ENCODE measurements at regions not wholly inside any gene's neighbourhood (a gene's known extent, or its start where the extent isn't known, plus 50 kb on each side); places are given as distances from the start of the nearest gene placed in this dataset.

DNA sequence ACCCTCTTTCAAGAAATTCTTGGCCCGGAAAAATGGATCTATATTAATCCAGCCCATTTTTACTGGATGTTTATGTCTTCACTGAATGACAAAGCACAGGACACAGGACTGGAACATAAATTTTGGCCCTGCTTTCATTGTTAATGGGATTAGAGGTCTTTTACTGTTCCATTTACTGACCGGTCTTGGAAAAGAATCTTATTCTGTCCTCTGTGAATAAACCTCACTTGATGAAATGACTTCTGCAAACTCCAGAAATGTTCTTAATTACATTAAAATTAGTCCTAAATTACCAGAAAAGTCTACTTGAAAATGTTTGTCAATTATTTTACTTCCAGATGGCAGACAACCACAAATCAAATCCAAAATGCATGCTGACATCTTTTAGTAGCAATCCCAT is 79.3 kb upstream of the SLC24A5 start (continued):
- TF ChIP-seq E2F1 (CRISPR knock-in tag; IDR thresholded peaks at IDR 0.05): no peak
- no peak for TF ChIP-seq GABPB1 (CRISPR knock-in tag; IDR thresholded peaks at IDR 0.05)
- no peak for TF ChIP-seq PREB (CRISPR knock-in tag; IDR thresholded peaks at IDR 0.05; ENCODE audit: borderline replicate concordance)
- no peak for TF ChIP-seq CREB1 (CRISPR knock-in tag; IDR thresholded peaks at IDR 0.05)
- no peak for TF ChIP-seq ZNF423 (CRISPR knock-in tag; IDR thresholded peaks at IDR 0.05)
- no peak for TF ChIP-seq SP1 (CRISPR knock-in tag; conservative IDR thresholded peaks at IDR 0.05)
- TF ChIP-seq NFE2L1 (CRISPR knock-in tag; IDR thresholded peaks at IDR 0.05): no peak
- no peak for TF ChIP-seq ZNF512 (CRISPR knock-in tag; IDR thresholded peaks at IDR 0.05; ENCODE audit: borderline replicate concordance)

DNA sequence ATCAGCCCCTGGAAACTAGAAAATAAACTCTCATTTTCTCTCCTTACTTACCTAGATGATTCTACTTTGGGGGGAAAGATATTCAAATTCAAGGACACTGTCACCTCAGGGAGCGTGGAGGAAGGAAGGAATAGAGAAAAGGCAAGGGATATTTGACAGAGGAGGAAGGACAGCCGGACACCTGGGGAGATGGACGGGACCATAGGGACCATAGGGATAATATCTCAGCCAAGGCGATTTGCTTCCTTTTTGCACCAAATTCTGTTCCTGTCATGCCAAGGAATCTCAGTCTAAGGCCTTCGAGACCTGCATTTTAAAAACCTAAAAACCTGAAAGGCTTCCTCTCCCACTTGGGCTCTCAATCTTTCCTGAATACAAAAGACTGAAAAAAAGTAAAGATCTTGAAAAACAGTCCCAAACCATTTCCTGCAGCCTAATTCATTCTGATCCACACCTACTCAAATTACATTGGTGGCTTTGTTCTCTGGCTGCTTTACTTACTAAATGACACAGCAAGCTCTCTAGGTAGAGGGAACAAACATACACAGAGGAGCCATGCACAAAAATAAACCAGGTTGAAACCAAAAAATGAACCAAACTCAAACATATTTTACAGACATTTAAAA is 73.9 kb upstream of the SLC24A5 start:
- Mint-ChIP-seq H3K36me3 (peaks cover 13% of the 10 kb centered on the region; the same call in 1 of the 2 replicates), H3K27ac (peak overlapping the region; percentile 97), H3K4me3 (peak overlapping the region; percentile 34), H3K4me1 (peaks cover 44% of the 10 kb centered on the region), H3K27me3 (ENCODE audit: low read depth) (no peaks in the 10 kb centered on the region), H3K9me3 (peaks cover 33% of the 10 kb centered on the region)
- ChIA-PET CTCF (interaction anchor here (0.7 to 1.4 kb wide), 2 partner anchors 38 to 575 kb away, joined by 4 read pairs; no protein-coding TSS in a partner anchor), POLR2A (no interaction called here)
- TF ChIP-seq NR3C1 (CRISPR knock-in tag; conservative IDR thresholded peaks at IDR 0.05; ENCODE audit: low read depth): no peak
- no peak for TF ChIP-seq FOXP1 (CRISPR knock-in tag; IDR thresholded peaks at IDR 0.05; ENCODE audit: borderline replicate concordance)
- no peak for TF ChIP-seq RORB (CRISPR knock-in tag; IDR thresholded peaks at IDR 0.05)
- TF ChIP-seq ETV6 (CRISPR knock-in tag; IDR thresholded peaks at IDR 0.05): no peak
- no peak for TF ChIP-seq E2F5 (CRISPR knock-in tag; IDR thresholded peaks at IDR 0.05)
- TF ChIP-seq, protein P1, sequence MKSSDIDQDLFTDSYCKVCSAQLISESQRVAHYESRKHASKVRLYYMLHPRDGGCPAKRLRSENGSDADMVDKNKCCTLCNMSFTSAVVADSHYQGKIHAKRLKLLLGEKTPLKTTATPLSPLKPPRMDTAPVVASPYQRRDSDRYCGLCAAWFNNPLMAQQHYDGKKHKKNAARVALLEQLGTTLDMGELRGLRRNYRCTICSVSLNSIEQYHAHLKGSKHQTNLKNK (CRISPR knock-in tag; IDR thresholded peaks at IDR 0.05): no peak
- no peak for TF ChIP-seq ELF4 (CRISPR knock-in tag; IDR thresholded peaks at IDR 0.05; ENCODE audit: low read depth)
- TF ChIP-seq E2F1 (CRISPR knock-in tag; IDR thresholded peaks at IDR 0.05): no peak
- TF ChIP-seq ZNF317 (CRISPR knock-in tag; IDR thresholded peaks at IDR 0.05; ENCODE audit: borderline replicate concordance, low read depth): no peak
- TF ChIP-seq IRF1 (CRISPR knock-in tag; IDR thresholded peaks at IDR 0.05): no peak
- TF ChIP-seq MLX (CRISPR knock-in tag; IDR thresholded peaks at IDR 0.05): no peak
- no peak for TF ChIP-seq ZSCAN18 (CRISPR knock-in tag; IDR thresholded peaks at IDR 0.05)
- no peak for TF ChIP-seq ZNF423 (CRISPR knock-in tag; IDR thresholded peaks at IDR 0.05)
- TF ChIP-seq E2F4 (CRISPR knock-in tag; IDR thresholded peaks at IDR 0.05; ENCODE audit: borderline replicate concordance, low read depth): no peak
- TF ChIP-seq SMAD3 (CRISPR knock-in tag; IDR thresholded peaks at IDR 0.05; ENCODE audit: borderline replicate concordance): no peak
- no peak for TF ChIP-seq GABPB1 (CRISPR knock-in tag; IDR thresholded peaks at IDR 0.05)
- TF ChIP-seq ZNF512 (CRISPR knock-in tag; IDR thresholded peaks at IDR 0.05; ENCODE audit: borderline replicate concordance): no peak
- ATAC-seq (peak; percentile 91), DNase-seq (ENCODE audit: low spot score) (no peak)
